MM.1S (cell line): ENCODE measurements at regions not wholly inside any gene's neighbourhood (a gene's known extent, or its start where the extent isn't known, plus 50 kb on each side); places are given as distances from the start of the nearest gene placed in this dataset.

Source experiments
- DNase-seq: peaks from one replicate; pipeline ENCODE4 v3.0.0-alpha.2; 2015
- H2AFZ ChIP-seq: fragments of 300-600 bp; sonication (generic); 2 replicates; pipeline ENCODE4 v1.6.0; 2016; ENCODE audit warnings: antibody characterized with exemption, low read length
- H3F3A ChIP-seq: fragments of 300-600 bp; sonication (generic); 2 replicates; pipeline ENCODE4 v1.6.1; 2016; ENCODE audit warnings: mild to moderate bottlenecking, antibody characterized with exemption, low read length, moderate library complexity, mixed read lengths; ENCODE audit not compliant: insufficient read depth
- H3K27ac ChIP-seq: fragments of 300-600 bp; sonication (generic); 2 replicates; pipeline ENCODE4 v1.5.1; 2016; ENCODE audit warnings: mild to moderate bottlenecking, low read length
- H3K27me3 ChIP-seq: fragments of 300-600 bp; sonication (generic); replicated peaks from 2 replicates; pipeline ENCODE4 v1.6.0; 2016; ENCODE audit warnings: low read length; ENCODE audit not compliant: insufficient read depth
- H3K36me3 ChIP-seq: fragments of 300-600 bp; sonication (generic); replicated peaks from 2 replicates; pipeline ENCODE4 v1.6.1; 2016; ENCODE audit warnings: mild to moderate bottlenecking, low read length, mixed read lengths; ENCODE audit not compliant: insufficient read depth
- H3K4me1 ChIP-seq: fragments of 300-600 bp; sonication (generic); 2 replicates; pipeline ENCODE4 v1.6.1; 2016; ENCODE audit warnings: low read length, mixed read lengths
- H3K4me2 ChIP-seq: fragments of 300-600 bp; sonication (generic); 2 replicates; pipeline ENCODE4 v1.6.0; 2016; ENCODE audit warnings: low read depth, low read length
- H3K4me3 ChIP-seq: fragments of 300-600 bp; sonication (generic); 2 replicates; pipeline ENCODE4 v1.5.1; 2016; ENCODE audit warnings: low read length, mixed read lengths
- H3K79me2 ChIP-seq: fragments of 300-600 bp; sonication (generic); 2 replicates; pipeline ENCODE4 v1.6.1; 2016; ENCODE audit warnings: mixed run types, low read length, mixed read lengths
- H3K9ac ChIP-seq: fragments of 300-600 bp; sonication (generic); 2 replicates; pipeline ENCODE4 v1.6.1; 2016; ENCODE audit warnings: low read length, mixed read lengths
- H3K9me2 ChIP-seq: fragments of 300-600 bp; sonication (generic); replicated peaks from 2 replicates; pipeline ENCODE4 v1.6.1; 2016; ENCODE audit warnings: mild to moderate bottlenecking, low read length, mixed read lengths; ENCODE audit not compliant: insufficient read depth
- H3K9me3 ChIP-seq: fragments of 300-600 bp; sonication (generic); replicated peaks from 2 replicates; pipeline ENCODE4 v1.6.1; 2016; ENCODE audit warnings: mild to moderate bottlenecking, low read length, mixed read lengths; ENCODE audit not compliant: insufficient read depth
- H4K20me1 ChIP-seq: fragments of 300-600 bp; sonication (generic); 2 replicates; pipeline ENCODE4 v1.6.1; 2016; ENCODE audit warnings: mild to moderate bottlenecking, low read length, moderate library complexity, mixed read lengths; ENCODE audit not compliant: insufficient read depth
- CTCF ChIP-seq: fragments of 300-600 bp; sonication (generic); IDR thresholded peaks from 2 replicates; pipeline ENCODE4 v1.5.1; 2016; ENCODE audit warnings: antibody characterized with exemption, low read length, mixed read lengths
- EZH2 ChIP-seq: fragments of 300-600 bp; sonication (generic); optimal IDR thresholded peaks from 2 replicates; pipeline ENCODE3; 2017; ENCODE audit warnings: low read depth, mild to moderate bottlenecking, antibody characterized with exemption, low read length, mixed read lengths
- EZH2phosphoT487 ChIP-seq: fragments of 300-600 bp; sonication (generic); IDR thresholded peaks from 2 replicates; pipeline ENCODE4 v1.6.1; 2018; ENCODE audit warnings: antibody characterized with exemption, low read length

GRCh38 chr10:3350205-3350604, 177.6 kb upstream of the PITRM1 start:
- no peaks in the 10 kb centered on the region for H3K9me2 ChIP-seq
- DNase-seq = no peak
- no peaks in the 10 kb centered on the region for H3K79me2 ChIP-seq
- no peak for TF ChIP-seq EZH2phosphoT487
- TF ChIP-seq EZH2 = no peak
- TF ChIP-seq CTCF = no peak
- H3K27me3 ChIP-seq = no peaks in the 10 kb centered on the region
- H2AFZ ChIP-seq = no peak overlapping the region
- no peaks in the 10 kb centered on the region for H3K36me3 ChIP-seq
- no peak overlapping the region for H3K4me3 ChIP-seq
- no peak overlapping the region for H3K9ac ChIP-seq
- no peak overlapping the region for H3K27ac ChIP-seq
- no peaks in the 10 kb centered on the region for H4K20me1 ChIP-seq
- H3F3A ChIP-seq = no peaks in the 10 kb centered on the region
- no peaks in the 10 kb centered on the region for H3K4me1 ChIP-seq
- H3K4me2 ChIP-seq = no peak overlapping the region
- no peaks in the 10 kb centered on the region for H3K9me3 ChIP-seq

GRCh38 chr10:3348564-3348963, 176.0 kb upstream of the PITRM1 start:
- Histone ChIP-seq H3K4me1 (no peaks in the 10 kb centered on the region), H3K4me2 (no peak overlapping the region), H3F3A (no peaks in the 10 kb centered on the region), H3K9me3 (no peaks in the 10 kb centered on the region), H3K36me3 (no peaks in the 10 kb centered on the region), H2AFZ (no peak overlapping the region), H3K9me2 (no peaks in the 10 kb centered on the region), H3K27me3 (no peaks in the 10 kb centered on the region), H3K27ac (no peak overlapping the region), H3K9ac (no peak overlapping the region), H4K20me1 (no peaks in the 10 kb centered on the region), H3K79me2 (no peaks in the 10 kb centered on the region), H3K4me3 (no peak overlapping the region)
- DNase-seq = no peak
- TF ChIP-seq EZH2 = no peak
- TF ChIP-seq CTCF = no peak
- no peak for TF ChIP-seq EZH2phosphoT487

- H3K4me1 ChIP-seq = no peaks in the 10 kb centered on the region
- no peak for TF ChIP-seq EZH2phosphoT487
- no peak for TF ChIP-seq CTCF
- TF ChIP-seq EZH2 = no peak
- no peaks in the 10 kb centered on the region for H3K9me3 ChIP-seq
- no peak overlapping the region for H3K27ac ChIP-seq
- H3K36me3 ChIP-seq = no peaks in the 10 kb centered on the region
- H4K20me1 ChIP-seq = no peaks in the 10 kb centered on the region
- H2AFZ ChIP-seq = no peak overlapping the region
- no peak for DNase-seq
- H3K4me2 ChIP-seq = no peak overlapping the region
- H3F3A ChIP-seq = no peaks in the 10 kb centered on the region
- no peaks in the 10 kb centered on the region for H3K27me3 ChIP-seq
- H3K4me3 ChIP-seq = no peak overlapping the region
- H3K9me2 ChIP-seq = no peaks in the 10 kb centered on the region
- H3K9ac ChIP-seq = no peak overlapping the region
- H3K79me2 ChIP-seq = no peaks in the 10 kb centered on the region
Measured at GRCh38 chr10:3347413-3348182, 175.0 kb upstream of the PITRM1 start.
